HG03460 (cell line): ENCODE measurements at regions not wholly inside any gene's neighbourhood (a gene's known extent, or its start where the extent isn't known, plus 50 kb on each side); places are given as distances from the start of the nearest gene placed in this dataset.
A peak's percentile ranks its signal among the peaks of the same experiment; 100 is the strongest.
"Not testable (repeated sequence)": the region's sequence is repeated elsewhere in the genome, so short reads cannot be mapped to it uniquely, and the experiment has no call there.

ENCODE experiments used
- ATAC-seq: cut with Tn5 transposase; IDR thresholded peaks from one replicate; pipeline ENCODE4 v1.9.1; 2021; ENCODE audit not compliant: unreplicated experiment

DNA sequence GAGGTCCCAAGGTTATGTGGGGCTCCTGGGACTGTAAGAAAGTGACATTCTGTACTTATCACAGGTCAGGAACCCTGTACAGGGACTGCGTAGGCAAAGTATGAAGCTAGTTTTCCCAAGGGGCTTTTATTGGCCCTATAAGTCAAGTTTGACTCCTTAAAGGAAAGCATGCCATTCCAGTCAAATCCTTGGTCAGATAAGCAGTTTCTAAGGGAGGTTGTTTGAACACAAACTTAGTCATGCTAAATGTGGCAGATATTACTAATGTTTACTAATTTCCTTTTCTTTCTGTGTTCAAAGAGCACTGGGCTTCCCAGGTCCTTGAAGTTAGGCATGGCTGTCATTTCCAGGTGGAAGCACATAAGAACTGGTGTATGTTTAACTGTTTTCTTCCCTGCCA is 472.4 kb downstream of the ATP23 start:
- no peak for ATAC-seq

DNA sequence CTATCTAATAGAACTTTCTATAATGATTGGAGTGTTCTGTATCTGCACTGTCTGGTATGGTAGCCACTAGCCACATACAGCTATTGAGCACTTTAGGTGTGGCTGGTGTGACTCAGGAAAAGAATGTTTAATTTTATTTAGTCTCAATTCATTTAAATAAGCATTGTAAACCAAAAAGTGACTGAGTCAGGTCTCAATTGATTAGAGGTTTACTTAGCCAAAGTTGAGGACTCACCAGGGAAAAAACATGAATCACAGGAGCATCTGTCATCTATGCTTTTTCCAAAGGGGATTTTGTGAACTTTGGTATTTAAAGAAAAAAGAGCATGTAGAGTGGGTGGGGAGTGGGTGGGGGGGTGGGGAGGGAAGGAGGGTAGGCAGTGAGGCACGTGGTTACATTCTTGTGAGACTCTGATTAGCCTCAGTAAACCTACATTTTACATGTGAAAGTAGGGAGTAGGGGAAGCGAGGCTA is 473.1 kb downstream of the ATP23 start:
- no peak for ATAC-seq

GRCh38 chr12:58415716-58416115 is 474.3 kb downstream of the ATP23 start:
- no peak for ATAC-seq

GRCh38 chr12:58416236-58416635 is 474.9 kb downstream of the ATP23 start:
- ATAC-seq, result no peak

- ATAC-seq, result no peak
These were observed 477.9 kb downstream of the ATP23 start for GRCh38 chr12:58419196-58419760.

DNA sequence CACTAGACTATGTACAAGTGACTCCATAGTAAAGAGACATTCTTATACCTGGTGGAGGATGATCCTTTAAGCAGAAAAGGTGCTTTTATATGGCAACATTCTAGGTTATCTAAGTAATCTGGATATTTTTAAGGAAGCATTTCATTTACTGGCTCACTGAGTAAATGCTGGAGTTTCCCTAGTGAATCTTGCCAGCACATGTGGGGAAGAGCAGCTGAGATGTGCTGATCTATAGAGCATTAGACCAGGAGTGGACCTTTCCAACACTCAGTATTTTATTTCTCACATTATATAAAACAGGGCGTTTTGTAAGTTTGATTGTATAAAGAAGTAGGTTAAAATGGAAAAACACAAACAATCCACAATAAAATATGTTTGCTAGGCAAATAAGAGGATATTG is 478.5 kb downstream of the ATP23 start:
- ATAC-seq, result no peak

DNA sequence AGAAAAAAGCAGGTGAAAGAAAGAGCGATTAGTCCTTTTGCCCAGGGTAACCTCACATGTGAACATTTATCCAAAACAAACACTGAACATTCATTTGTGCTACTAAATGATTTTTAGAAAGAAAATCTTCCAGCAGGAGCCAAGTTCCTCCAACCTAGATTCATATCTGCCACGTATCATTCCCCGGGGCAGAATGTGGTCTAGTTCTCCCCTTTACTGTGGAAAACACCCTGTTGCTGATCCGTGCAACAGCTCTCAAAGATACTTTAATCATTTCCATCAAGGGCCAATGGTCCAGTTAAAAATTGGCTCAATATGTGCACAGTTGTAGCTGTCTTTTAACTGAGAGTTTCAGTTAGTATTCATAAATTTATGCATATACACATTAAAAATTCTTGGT is 479.1 kb downstream of the ATP23 start:
- ATAC-seq, result no peak

- no peak for ATAC-seq
These were observed 480.6 kb downstream of the ATP23 start for GRCh38 chr12:58421990-58422389.

- no peak for ATAC-seq
These were observed 483.5 kb downstream of the ATP23 start for GRCh38 chr12:58424735-58425392.

DNA sequence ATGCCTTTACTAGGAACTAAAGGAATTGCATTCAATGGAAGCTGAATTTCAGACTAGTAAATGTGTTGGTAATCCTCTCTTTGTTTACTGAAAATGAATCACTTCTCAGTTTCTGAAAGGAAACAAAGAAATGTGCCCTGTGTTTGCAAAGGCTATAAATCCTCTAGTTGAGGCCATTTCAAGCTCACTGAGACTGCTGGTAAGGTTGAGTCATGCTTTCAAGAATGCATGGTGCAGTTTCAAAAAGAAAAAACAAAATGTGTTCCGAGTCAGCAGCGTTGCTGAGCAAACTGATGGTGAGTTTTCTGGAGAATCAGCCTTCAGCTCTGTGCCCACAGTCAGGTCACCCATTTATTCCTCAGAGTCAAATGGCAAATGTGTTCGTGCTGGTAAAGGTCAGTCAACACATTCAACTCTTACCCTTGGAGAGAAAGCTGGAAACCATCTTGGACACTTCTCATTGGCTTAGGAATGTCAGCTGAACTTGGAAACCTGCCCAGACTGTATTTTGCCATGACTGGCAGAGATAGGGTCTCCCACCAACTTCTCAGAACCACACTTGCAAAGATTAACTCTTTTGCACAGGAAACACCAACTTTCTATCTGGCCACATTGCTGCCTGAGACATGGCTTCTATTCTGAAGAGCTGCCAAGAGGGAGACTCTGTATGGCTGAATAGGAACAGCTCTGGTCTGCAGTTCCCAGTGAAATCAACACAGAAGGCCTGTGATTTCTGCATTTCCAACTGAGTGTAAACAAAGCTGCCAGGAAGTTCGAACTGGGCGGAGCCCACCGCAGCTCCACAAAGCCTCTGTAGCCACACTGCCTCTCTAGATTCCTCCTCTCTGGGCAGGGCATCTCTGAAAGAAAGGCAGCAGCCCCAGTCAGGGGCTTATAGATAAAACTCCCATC is 484.4 kb downstream of the ATP23 start:
- peak; percentile 87 for ATAC-seq

- ATAC-seq, result not testable (repeated sequence)
These were observed 485.1 kb downstream of the ATP23 start for GRCh38 chr12:58426437-58426836.

GRCh38 chr12:58433959-58434358 is 486.3 kb downstream of the LRIG3 start:
- ATAC-seq, result no peak

DNA sequence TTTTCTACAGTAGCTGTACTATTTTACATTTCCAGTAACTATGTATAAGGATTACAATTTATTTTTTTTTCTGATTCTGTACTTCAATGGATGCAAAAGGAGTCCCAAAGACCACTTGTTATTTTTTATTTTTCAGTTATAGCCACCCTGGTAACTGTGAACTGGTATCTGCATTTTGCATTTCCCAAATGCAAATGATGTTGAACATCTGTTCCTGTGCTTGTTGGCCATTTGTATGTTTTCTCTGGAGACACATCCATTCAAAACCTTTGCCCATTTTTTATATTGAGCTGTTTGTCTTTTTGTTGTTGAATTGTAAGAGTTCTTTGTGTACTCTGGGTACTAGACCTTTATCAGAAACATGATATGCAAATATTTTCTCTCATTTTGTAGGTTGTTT is 485.6 kb downstream of the LRIG3 start:
- no peak for ATAC-seq

GRCh38 chr12:58435647-58436046 is 484.7 kb downstream of the LRIG3 start:
- no peak for ATAC-seq

- ATAC-seq, result no peak
These were observed 478.8 kb downstream of the LRIG3 start for GRCh38 chr12:58441483-58441882.

- peak; percentile 62 for ATAC-seq
These were observed 476.9 kb downstream of the LRIG3 start for GRCh38 chr12:58443273-58443980.

GRCh38 chr12:58443981-58444371 is 476.3 kb downstream of the LRIG3 start:
- no peak for ATAC-seq

DNA sequence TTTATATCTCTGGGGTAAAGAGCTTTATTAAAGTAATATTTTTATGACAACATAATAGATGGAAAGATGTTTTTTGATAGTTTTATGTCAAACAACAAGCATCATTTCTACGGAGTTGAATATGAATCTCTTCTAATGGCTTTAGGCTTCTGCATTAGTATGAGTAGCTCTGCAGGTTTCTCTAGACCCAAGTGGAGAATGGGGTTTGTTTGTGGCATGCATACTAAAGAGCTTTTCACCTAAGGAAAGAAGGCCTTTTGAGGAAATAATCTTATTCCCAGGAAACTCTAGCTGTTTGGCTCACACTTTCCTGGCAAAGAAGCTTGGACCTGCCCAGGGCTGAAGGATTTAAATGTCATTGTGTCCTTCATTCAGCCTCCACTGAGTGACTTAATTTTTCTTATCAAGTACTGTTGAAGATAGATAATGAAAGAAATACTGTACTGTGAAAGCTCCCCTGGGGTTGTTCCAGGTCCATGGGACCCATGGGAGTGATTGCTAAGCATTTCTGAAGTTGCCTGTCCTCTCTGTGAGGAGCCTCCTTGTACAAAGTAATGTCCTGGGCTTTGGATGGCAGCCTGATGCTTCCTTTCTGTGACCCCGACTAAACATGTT is 469.3 kb downstream of the LRIG3 start:
- ATAC-seq, result no peak

- ATAC-seq, result no peak
These were observed 467.8 kb downstream of the LRIG3 start for GRCh38 chr12:58452546-58452945.

DNA sequence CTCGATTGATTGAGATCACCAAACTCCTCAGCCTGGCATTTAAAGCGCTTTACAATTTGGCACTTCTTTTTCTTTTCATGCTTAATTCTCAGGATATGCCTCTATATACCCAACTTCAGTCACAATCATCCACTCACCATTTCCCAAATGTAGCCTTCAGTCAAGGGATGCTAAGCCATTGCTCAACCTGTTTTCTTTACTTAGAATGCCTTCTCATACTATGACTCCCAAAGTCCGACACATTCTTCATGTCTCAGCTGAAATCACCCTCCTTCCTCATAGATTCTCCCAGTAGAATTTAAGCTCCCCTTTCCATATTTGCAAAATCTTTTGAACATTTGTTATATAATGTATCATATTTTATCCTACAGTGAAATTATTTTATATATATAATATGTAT is 467.0 kb downstream of the LRIG3 start:
- ATAC-seq, result no peak

DNA sequence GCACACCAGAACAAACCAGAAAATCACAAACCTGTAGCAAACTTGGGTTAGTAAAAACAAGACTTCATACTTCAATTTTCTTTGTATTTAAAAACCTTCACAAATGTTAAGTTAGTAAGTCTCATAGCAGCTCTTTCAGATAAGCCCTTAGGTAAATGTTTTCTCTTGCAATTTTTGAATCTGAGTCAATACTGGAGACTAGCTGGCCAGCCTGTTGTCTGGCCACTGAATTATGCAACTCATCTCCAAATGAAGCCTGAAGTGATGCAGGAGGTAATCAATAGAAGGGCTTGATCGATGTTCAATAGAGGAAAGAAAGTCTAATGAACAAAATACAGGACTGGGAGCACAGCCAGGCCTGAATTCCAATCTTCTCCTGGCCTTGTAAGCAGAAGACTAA is 465.2 kb downstream of the LRIG3 start:
- ATAC-seq, result no peak
